ENCODE measurements at regions not wholly inside any gene's neighbourhood (a gene's known extent, or its start where the extent isn't known, plus 50 kb on each side); places are given as distances from the start of the nearest gene placed in this dataset.

DNA sequence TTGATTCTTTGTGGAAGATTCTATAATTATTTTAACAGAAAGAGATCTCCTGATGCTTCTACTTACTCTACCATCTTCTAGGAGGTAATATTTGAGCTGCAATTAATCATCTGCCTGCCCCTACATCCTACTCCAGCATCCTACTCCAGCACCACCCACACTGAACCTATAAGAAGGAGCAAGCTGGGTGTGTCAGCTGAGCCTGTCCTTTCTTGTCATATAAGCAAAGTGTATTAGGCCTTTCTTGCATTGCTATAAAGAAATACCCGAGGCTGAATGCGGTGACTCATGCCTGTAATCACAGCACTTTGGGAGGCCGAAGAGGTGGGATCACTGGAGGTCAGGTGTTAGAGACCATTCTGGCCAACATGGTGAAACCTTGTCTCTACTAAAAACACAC lies 84.2 kb upstream of the ARG1 start:
- no peak overlapping the region for H3K27ac ChIP-seq
- CTCF ChIA-PET, result interaction anchor here (1.5 kb wide), 1 partner anchor 31 kb away, joined by 4 read pairs; no protein-coding TSS in a partner anchor
- DNase-seq (ENCODE audit: low read depth in 1 of 2, low spot score in 1 of 2) (no peak), ATAC-seq (no peak), FAIRE-seq (no peak)
- no peak overlapping the region for H3K4me3 ChIP-seq
- TF ChIP-seq JUNB (IDR thresholded peaks at IDR 0.05), result no peak
- TF ChIP-seq, protein P1, sequence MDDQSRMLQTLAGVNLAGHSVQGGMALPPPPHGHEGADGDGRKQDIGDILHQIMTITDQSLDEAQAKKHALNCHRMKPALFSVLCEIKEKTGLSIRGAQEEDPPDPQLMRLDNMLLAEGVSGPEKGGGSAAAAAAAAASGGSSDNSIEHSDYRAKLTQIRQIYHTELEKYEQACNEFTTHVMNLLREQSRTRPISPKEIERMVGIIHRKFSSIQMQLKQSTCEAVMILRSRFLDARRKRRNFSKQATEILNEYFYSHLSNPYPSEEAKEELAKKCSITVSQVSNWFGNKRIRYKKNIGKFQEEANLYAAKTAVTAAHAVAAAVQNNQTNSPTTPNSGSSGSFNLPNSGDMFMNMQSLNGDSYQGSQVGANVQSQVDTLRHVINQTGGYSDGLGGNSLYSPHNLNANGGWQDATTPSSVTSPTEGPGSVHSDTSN (IDR thresholded peaks at IDR 0.05), result no peak
- no peak overlapping the region for H3K4me2 ChIP-seq
- WGBS (ENCODE audit: missing lambda C conversion rate), result 55% methylated on average over 3 of the region's 3 CpGs
- POLR2A ChIA-PET, result no interaction called here
- H3K4me1 ChIP-seq, result no peaks in the 10 kb centered on the region
- H3K9me3 ChIP-seq, result no peaks in the 10 kb centered on the region

DNA sequence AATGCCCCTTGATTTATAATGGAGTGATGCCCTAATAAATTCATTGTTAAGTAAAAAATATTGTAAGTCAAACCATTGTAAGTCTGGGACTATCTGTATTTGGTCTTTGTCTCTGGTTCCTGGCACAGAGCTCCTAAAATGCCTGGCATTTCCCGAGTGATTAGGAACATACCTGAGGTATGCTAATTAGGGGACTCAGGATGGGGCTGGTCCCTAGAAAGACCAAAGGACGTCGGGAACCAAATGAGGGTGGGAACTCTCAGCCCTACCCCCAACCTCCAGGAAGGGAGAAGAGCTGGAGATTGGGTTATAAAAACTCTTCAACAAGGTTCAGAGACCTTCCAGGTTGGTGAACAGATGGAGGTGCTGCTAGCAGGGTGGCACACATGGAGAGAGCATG lies 82.6 kb upstream of the ARG1 start:
- 40% methylated on average over 3 of the region's 3 CpGs for WGBS (ENCODE audit: missing lambda C conversion rate)
- no peak for TF ChIP-seq RNF2 (IDR thresholded peaks at IDR 0.05; ENCODE audit: borderline replicate concordance, low read depth)
- TF ChIP-seq HOXB5 (CRISPR knock-in tag; IDR thresholded peaks at IDR 0.05), result no peak
- TF ChIP-seq, protein P2, sequence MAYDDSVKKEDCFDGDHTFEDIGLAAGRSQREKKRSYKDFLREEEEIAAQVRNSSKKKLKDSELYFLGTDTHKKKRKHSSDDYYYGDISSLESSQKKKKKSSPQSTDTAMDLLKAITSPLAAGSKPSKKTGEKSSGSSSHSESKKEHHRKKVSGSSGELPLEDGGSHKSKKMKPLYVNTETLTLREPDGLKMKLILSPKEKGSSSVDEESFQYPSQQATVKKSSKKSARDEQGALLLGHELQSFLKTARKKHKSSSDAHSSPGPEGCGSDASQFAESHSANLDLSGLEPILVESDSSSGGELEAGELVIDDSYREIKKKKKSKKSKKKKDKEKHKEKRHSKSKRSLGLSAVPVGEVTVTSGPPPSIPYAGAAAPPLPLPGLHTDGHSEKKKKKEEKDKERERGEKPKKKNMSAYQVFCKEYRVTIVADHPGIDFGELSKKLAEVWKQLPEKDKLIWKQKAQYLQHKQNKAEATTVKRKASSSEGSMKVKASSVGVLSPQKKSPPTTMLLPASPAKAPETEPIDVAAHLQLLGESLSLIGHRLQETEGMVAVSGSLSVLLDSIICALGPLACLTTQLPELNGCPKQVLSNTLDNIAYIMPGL (CRISPR knock-in tag; IDR thresholded peaks at IDR 0.05; ENCODE audit: borderline replicate concordance), result no peak
- TF ChIP-seq MAZ (IDR thresholded peaks at IDR 0.05; ENCODE audit: borderline replicate concordance, low read depth, low read length), result no peak
- TF ChIP-seq, protein P3, sequence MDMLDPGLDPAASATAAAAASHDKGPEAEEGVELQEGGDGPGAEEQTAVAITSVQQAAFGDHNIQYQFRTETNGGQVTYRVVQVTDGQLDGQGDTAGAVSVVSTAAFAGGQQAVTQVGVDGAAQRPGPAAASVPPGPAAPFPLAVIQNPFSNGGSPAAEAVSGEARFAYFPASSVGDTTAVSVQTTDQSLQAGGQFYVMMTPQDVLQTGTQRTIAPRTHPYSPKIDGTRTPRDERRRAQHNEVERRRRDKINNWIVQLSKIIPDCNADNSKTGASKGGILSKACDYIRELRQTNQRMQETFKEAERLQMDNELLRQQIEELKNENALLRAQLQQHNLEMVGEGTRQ (IDR thresholded peaks at IDR 0.05), result no peak
- TF ChIP-seq RARB (CRISPR knock-in tag; IDR thresholded peaks at IDR 0.05), result no peak
- no peak for TF ChIP-seq ESRRA (IDR thresholded peaks at IDR 0.05; ENCODE audit: borderline replicate concordance, low read length)
- TF ChIP-seq, protein P4, sequence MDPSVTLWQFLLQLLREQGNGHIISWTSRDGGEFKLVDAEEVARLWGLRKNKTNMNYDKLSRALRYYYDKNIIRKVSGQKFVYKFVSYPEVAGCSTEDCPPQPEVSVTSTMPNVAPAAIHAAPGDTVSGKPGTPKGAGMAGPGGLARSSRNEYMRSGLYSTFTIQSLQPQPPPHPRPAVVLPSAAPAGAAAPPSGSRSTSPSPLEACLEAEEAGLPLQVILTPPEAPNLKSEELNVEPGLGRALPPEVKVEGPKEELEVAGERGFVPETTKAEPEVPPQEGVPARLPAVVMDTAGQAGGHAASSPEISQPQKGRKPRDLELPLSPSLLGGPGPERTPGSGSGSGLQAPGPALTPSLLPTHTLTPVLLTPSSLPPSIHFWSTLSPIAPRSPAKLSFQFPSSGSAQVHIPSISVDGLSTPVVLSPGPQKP (IDR thresholded peaks at IDR 0.05; ENCODE audit: low read depth, low read length), result no peak
- TF ChIP-seq FOSL2 (IDR thresholded peaks at IDR 0.05), result no peak
- TF ChIP-seq FOSL2 (CRISPR knock-in tag; IDR thresholded peaks at IDR 0.05), result no peak
- TF ChIP-seq, protein P5, sequence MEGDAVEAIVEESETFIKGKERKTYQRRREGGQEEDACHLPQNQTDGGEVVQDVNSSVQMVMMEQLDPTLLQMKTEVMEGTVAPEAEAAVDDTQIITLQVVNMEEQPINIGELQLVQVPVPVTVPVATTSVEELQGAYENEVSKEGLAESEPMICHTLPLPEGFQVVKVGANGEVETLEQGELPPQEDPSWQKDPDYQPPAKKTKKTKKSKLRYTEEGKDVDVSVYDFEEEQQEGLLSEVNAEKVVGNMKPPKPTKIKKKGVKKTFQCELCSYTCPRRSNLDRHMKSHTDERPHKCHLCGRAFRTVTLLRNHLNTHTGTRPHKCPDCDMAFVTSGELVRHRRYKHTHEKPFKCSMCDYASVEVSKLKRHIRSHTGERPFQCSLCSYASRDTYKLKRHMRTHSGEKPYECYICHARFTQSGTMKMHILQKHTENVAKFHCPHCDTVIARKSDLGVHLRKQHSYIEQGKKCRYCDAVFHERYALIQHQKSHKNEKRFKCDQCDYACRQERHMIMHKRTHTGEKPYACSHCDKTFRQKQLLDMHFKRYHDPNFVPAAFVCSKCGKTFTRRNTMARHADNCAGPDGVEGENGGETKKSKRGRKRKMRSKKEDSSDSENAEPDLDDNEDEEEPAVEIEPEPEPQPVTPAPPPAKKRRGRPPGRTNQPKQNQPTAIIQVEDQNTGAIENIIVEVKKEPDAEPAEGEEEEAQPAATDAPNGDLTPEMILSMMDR (IDR thresholded peaks at IDR 0.05), result no peak
- no peak for TF ChIP-seq SMC3 (IDR thresholded peaks at IDR 0.05)
- TF ChIP-seq RFX5 (IDR thresholded peaks at IDR 0.05), result no peak
- TF ChIP-seq HOXB13 (CRISPR knock-in tag; IDR thresholded peaks at IDR 0.05; ENCODE audit: low read depth), result no peak
- no peak for TF ChIP-seq ZFP36 (IDR thresholded peaks at IDR 0.05; ENCODE audit: borderline replicate concordance, partially characterized antibody)
- TF ChIP-seq NPAS2 (CRISPR knock-in tag; IDR thresholded peaks at IDR 0.05; ENCODE audit: borderline replicate concordance), result no peak
- no peak for TF ChIP-seq HEYL (CRISPR knock-in tag; IDR thresholded peaks at IDR 0.05)
- no peak for TF ChIP-seq ZC3H11A (IDR thresholded peaks at IDR 0.05)
- ChIA-PET POLR2A (no interaction called here), CTCF (no interaction called here)
- Histone ChIP-seq H3K4me2 (no peak overlapping the region), H3K9me3 (no peaks in the 10 kb centered on the region), H3K4me1 (no peaks in the 10 kb centered on the region), H3K27ac (no peak overlapping the region), H3K4me3 (no peak overlapping the region)
- ATAC-seq (no peak), DNase-seq (ENCODE audit: low read depth in 1 of 2, low spot score in 1 of 2) (no peak), FAIRE-seq (no peak)

All from A549 (cell line).